GM12864 (cell line): ENCODE measurements at regions not wholly inside any gene's neighbourhood (a gene's known extent, or its start where the extent isn't known, plus 50 kb on each side); places are given as distances from the start of the nearest gene placed in this dataset.
A peak's percentile ranks its signal among the peaks of the same experiment; 100 is the strongest.

ENCODE experiments used
- DNase-seq: peaks from one replicate; pipeline ENCODE4 v3.0.0-alpha.2; 2011; ENCODE audit warnings: low read depth
- H3K4me3 ChIP-seq: 2 replicates; pipeline ENCODE4 v1.5.1; 2011; ENCODE audit warnings: mild to moderate bottlenecking, low read depth, low read length, control low read depth
- CTCF ChIP-seq: IDR thresholded peaks from 2 replicates; pipeline ENCODE4 v1.5.1; 2011; ENCODE audit warnings: low read depth, mild to moderate bottlenecking, moderate library complexity, low read length, control low read depth, inconsistent platforms; ENCODE audit errors: missing control alignments

GRCh38 chr17:22569459-22570143 lies 877.3 kb downstream of the KCNJ18 start:
- no peak overlapping the region for H3K4me3 ChIP-seq
- DNase-seq, result no peak
- no peak for TF ChIP-seq CTCF

- TF ChIP-seq CTCF, result no peak
- DNase-seq, result no peak
Measured at GRCh38 chr17:22570144-22570845, 878.0 kb downstream of the KCNJ18 start.

GRCh38 chr17:22599322-22599721 lies 907.0 kb downstream of the KCNJ18 start:
- no peak overlapping the region for H3K4me3 ChIP-seq
- DNase-seq, result no peak
- no peak for TF ChIP-seq CTCF

More at GRCh38 chr17:22570144-22570845, 878.0 kb downstream of the KCNJ18 start:
- H3K4me3 ChIP-seq, result no peak overlapping the region

GRCh38 chr17:22600644-22601298 lies 908.4 kb downstream of the KCNJ18 start:
- peak; percentile 4 for TF ChIP-seq CTCF
- no peak overlapping the region for H3K4me3 ChIP-seq
- DNase-seq, result no peak
